ENCODE measurements at regions not wholly inside any gene's neighbourhood (a gene's known extent, or its start where the extent isn't known, plus 50 kb on each side); places are given as distances from the start of the nearest gene placed in this dataset.

- TF ChIP-seq CTCF (IDR thresholded peaks at IDR 0.05), result no peak
These were observed 536.7 kb downstream of the TNS1 start for GRCh38 chr2:217466104-217466503.

GRCh38 chr2:217465100-217465499 lies 537.7 kb downstream of the TNS1 start:
- TF ChIP-seq CTCF (IDR thresholded peaks at IDR 0.05), result no peak

GRCh38 chr2:217463402-217464075 lies 539.3 kb downstream of the TNS1 start:
- TF ChIP-seq CTCF (IDR thresholded peaks at IDR 0.05), result no peak

GRCh38 chr2:217462121-217462520 lies 540.7 kb downstream of the TNS1 start:
- no peak for TF ChIP-seq CTCF (IDR thresholded peaks at IDR 0.05)

GRCh38 chr2:217461674-217462073 lies 541.1 kb downstream of the TNS1 start:
- no peak for TF ChIP-seq CTCF (IDR thresholded peaks at IDR 0.05)

GRCh38 chr2:217459680-217460405 lies 543.0 kb downstream of the TNS1 start:
- TF ChIP-seq CTCF (IDR thresholded peaks at IDR 0.05), result no peak

- no peak for TF ChIP-seq CTCF (IDR thresholded peaks at IDR 0.05)
These were observed 543.8 kb downstream of the TNS1 start for GRCh38 chr2:217459016-217459415.
